T47D (cell line): ENCODE measurements at regions not wholly inside any gene's neighbourhood (a gene's known extent, or its start where the extent isn't known, plus 50 kb on each side); places are given as distances from the start of the nearest gene placed in this dataset.
"Not testable (repeated sequence)": the region's sequence is repeated elsewhere in the genome, so short reads cannot be mapped to it uniquely, and the experiment has no call there.

Source experiments
- DNase-seq, 2 experiments: peaks; one replicate each; pipeline versions ENCODE4 v3.0.0 to v3.0.0-alpha.2; 2011 to 2012; ENCODE audit warnings: low read depth in 1 of 2, low spot score in 1 of 2
- JUND ChIP-seq: IDR thresholded peaks from 2 replicates; pipeline ENCODE4 v1.6.1; 2012; ENCODE audit warnings: low read depth
- in situ Hi-C: cut with HindIII; loops from 2 replicates; pipeline ENCODE4 v1.10.0; 2016; ENCODE audit warnings: low sequenced_read_pairs, low pct_unique_long_range_greater_than_20kb

DNA sequence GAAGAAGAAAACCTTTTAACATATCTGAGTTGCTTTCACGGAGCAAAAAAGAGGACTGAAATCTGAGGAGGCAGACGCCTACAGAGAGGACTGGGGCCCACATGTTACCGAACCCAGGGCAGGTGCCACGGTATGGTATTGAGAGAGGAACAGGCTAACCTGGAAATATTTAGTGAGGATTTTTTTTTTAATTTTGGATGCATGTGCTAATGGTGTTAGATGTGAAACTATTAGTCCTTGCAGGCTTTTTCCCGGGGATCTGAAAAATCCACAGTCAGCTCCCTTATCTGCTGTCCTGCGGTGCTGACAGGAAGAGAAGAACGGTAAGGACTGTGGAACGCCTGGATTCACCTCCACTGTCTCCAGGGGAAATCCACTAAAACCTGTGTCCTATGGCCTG lies 819.7 kb downstream of the TMEM121 start:
- no peak for TF ChIP-seq JUND
- DNase-seq = no peak
- in situ Hi-C loops = no loop called here

DNA sequence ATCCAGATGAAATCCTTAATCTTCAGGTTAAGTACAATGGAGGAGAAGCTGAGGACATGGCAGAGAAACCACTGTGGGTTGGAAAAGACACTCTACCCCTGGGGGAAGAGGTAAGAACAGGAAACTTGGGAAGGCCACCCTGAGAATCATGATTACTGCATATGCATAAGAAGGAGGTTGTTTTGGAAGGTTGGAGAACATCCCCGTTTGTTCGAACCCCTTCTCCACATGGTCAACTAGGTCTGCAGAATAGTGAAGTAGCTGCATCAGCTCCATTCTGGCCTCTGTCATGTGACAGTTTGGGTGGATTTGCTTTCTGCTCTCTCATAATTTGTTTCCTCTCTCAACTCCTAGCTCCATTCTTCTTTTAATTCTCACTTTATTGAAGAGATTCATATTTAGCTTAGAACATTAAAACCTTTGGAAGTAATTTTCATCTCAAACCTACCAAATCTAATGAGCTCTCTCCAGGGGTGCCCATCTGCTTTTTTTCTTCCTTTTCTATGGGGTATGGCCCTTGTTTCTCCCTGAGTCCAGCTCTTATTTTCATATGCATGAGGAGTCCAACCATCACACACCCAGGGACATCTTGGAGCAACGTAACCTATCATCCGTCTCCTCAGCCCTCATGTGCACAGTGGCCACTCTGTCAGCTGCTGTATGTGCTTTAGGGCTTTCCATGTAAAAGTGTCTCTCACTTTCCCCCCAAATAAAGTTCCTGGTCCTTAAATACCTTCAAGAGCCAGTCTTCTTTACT lies 820.3 kb downstream of the TMEM121 start:
- in situ Hi-C loops = no loop called here
- TF ChIP-seq JUND = no peak
- DNase-seq = no peak

DNA sequence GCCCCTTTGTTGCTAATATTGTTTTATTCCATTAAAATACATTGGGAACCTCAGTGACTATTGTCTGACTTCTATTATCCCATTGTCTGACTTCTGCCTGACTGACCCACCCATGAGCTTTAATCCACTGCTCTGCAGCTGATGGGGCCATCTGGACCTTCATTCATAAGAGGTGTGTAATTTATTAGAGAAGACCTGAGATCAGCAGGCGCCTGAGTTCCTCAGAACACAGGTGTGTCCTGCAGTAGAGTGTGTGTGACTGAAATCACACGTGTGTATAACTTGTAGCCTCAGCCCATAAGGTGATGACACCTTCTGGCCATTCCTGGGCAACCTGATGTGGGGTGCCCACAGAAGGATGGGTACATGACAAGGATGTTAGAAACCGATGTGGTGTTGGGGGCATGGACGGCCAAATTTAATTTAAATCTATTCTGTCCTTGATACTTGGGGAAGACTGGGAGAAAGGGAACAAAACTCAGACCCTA lies 821.0 kb downstream of the TMEM121 start:
- no peak for DNase-seq
- in situ Hi-C loops = no loop called here
- no peak for TF ChIP-seq JUND

DNA sequence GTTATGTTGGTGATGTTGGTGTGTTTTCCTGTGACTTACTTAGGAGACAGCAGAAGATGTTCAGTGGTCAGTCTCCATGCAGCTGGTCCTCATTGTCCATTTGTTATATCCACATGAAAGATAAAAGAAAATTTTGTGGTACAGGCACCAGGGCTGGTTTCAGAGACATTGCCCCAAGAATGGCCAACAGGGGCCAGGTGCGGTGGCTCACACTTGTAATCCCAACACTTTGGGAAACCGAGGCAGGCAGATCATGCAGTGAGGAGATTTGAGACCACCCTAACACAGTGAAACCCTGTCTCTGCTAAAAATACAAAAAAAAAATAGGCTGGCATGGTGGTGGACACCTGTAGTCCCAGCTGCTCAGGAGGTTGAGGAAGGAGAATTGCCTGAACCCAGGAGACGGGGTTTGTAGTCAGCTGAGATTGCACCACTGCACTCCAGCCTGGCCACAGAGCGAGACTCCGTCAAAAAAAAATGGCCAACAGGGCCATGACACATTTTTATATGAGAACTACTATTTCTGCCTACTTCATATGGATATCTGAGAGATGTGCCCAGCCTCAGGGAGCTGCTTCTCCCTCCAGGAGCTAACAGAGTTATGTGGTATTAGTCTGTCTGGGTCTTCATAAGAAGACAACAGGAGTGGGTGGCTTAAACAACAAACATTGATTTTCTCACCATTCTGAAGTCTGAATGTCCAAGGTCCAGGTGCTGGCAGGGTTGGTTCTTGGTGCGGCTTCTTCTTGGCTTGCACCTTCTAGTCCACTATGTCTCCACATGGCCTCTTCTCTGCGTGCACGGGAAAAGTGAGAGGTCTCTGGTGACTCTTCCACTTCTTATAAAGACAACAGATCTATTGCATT lies 821.7 kb downstream of the TMEM121 start:
- no peak for TF ChIP-seq JUND
- in situ Hi-C loops = no loop called here
- no peak for DNase-seq

DNA sequence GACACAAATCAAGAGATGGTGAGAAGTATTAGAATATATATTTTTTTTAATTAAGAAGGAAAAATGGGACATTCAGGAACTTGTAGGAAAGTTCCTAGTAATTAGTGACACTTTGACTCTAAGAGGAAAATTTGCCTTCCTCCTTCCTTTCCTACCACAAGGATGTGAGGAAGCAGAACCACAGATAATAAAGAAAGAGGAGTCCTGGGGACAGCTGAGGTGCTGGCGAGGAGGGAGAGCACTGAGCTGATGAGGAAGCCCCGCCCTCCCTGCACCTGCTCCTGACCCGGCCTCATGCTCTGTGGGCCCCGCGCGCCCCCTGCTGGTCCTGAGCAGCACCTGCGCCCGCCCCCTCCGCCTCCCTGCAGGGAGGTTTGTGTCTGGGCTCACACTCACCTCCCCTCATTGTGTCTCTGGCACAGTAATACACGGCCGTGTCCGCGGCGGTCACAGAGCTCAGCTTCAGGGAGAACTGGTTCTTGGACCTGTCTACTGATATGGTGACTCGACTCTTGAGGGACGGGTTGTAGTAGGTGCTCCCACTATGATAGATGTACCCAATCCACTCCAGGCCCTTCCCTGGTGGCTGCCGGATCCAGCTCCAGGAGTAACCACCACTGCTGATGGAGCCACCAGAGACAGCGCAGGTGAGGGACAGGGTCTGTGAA lies 822.6 kb downstream of the TMEM121 start:
- DNase-seq, in situ Hi-C loops: not testable (repeated sequence)

DNA sequence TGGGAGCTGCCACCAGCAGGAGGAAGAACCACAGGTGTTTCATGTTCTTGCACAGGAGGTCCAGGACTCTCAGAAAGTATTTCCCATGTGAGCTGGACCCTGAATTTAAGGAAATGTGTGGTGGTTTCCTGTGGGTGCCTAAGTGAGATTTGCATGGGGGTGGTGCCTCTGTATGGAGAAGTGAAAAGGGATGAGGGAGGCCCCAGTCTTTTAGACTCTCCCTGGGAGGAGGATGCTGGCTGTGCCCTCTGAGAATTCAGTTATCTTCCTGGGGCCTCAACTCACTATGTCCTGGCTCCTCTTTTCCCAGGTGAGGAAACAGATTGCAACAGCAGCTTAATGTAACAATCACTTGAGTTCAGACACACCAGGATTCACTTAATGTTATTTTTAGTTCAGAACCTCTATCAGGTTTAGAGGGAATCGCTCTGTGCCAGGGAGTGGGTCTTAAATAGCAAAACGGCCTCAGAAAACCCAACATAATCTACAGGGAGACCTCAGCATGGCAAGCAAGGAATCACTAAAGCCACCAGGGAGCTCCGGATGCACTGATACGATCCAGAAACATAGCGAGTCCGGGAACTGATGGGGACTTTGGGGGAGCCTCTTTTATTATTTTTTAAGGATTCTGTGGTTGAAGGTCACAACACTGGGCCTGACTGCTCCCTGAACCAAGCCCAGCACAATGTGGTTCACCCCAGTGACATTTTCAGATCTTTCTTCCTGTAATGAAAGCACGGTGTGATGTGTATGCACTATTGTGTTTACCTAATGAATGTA lies 823.5 kb downstream of the TMEM121 start:
- DNase-seq, in situ Hi-C loops: not testable (repeated sequence)

DNA sequence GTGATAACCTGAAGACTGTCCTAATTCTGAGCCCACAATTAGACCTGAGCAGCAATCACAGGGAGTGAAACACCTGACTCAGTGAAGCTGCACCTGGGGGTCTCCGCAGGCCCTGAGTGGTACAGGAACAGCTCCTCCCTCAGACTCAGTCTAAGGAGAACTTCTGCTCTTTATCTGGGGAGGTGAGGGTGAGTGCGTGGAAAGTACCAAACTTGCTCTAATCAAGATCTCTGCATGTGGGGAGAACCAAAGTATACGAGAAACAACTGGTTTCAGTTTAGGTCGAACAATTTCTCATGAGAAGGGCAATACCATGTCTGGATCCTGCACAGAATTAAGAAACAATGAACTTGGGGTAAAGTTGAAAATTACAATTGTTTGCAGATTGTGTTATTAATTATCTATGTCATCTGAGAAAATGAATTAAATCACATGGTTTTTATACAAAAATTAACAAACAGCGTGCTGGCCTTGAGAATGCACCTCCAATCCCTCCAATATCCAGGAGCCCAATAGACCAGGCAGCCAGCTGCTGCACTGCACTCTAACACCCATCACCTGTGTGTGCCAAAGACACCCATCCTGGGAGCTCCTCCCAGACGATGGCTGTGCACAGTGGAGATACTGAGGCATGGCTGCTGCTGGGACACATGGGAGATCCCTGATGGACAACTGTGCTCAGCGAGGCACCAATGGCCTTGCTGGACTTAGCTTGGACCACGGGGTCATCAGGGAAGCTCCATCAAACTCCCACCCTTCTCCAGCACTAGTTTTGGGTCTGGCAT lies 828.8 kb downstream of the TMEM121 start:
- DNase-seq, in situ Hi-C loops: not testable (repeated sequence)

DNA sequence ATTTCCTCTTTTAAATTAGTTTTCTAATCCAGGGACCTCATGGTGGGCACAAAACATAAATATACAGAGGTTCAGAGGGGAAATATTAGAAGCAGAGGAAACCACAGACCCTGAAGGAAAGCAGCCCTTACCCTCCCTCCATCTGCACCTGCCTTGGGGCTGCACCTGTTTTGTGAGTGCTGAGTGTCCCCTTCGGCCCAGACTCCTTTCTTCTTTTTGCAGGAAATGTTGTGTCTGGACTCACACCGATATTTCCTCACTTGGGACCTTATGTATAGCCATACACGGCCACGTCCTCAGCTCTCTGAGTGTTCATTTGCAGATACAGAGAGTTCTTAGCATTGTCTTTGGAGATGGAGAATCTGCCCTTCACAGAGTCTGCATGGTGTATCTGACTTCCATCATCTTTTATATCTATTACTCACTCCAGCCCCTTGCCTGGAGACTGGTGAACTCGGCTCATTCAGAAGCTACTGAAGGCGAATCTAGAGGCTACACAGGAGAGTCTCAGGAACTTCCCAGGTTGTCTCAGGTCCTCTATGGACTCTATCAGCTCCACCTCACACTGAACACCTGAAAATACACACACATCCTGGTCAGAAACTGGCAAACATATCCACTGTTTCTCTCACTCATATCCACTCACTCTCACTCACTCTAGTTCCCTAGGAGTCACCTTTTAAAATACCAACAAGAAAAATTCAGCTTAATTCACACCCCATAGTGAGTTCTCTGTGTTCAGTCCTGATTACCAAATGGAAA lies 829.7 kb downstream of the TMEM121 start:
- DNase-seq = not testable (repeated sequence)

DNA sequence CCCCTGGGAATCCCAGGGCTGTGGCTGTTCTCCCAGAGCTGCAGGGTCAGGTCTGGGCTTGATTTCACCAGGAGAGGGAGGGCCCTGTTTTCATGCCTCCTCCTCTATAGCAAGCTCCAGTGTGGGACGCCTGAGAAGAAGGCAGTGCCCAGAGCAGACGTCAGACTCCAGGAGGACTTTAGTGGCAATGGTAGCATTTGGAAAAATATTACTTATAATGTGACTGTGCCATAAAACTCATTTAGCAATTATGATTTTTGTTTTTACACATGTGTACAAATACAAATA lies 830.2 kb downstream of the TMEM121 start:
- DNase-seq, in situ Hi-C loops: not testable (repeated sequence)

More for the DNA sequence above, 829.7 kb downstream of the TMEM121 start:
- in situ Hi-C loops = not testable (repeated sequence)

DNA sequence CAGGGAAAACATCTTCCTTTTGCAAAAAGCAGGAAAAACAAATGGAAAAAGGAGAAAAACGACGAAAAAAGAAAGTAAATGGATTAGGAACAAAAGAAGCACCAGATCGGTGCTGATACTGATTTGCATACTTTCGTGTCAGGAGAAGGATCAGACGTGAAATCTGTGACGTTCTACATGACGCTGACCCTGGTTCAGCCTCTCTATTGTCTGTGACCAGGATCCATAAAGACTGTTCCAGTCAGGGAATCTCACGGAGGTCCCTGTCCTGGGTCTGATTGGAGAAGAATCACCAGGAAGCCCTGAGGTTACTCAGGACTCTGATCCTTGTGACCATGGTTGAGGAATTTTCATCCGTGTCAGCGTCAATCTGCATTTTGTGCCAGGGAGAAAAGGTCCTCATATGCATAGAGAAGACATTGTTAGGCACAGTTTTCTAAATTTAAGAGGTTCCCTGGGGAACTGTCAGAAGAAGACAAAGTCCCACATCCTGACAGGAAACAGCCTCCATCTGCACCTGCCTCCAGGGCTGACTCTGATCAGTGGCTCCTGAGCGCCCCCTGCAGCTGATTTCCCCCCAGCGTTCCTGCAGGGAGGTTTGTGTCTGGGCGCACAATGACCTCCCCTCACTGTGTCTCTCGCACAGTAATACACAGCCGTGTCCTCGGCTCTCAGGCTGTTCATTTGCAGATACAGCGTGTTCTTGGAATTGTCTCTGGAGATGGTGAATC lies 832.9 kb downstream of the TMEM121 start:
- in situ Hi-C loops, DNase-seq: not testable (repeated sequence)

DNA sequence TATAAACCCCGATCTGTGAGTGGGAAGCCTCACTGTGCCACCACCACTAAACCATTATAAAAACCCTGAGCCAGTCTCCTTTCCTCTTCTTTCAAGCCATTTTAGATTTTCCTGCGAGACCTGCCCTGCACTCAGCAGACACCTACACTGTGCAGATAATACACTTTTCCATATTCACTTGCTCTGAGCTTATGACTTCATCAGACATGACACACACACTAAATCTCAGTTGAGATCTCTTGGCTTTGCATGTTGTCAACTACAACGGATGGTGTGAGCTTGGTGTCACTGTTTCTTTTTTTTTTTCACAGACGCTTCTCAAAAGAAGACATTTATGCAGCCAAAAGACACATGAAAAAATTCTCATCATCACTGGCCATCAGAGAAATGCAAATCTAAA lies 839.0 kb downstream of the TMEM121 start:
- in situ Hi-C loops, DNase-seq: not testable (repeated sequence)

DNA sequence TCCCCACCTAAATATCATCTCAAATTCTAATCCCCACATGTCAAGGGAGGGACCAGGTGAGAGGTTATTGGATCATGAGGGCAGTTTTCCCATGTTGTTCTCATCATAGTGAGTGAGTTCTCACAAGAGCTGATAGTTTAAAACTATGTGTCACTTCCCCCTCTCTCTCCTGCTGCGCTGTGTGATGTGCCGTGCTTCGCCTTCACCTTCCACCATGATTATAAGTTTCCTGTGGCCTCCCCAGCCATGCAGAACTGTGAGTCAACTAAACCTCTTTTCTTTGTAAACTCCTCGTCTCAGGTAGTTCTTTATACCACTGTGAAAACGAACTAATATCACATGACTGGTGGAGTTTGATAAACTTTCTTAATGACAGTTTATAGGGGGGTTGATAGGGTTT lies 839.5 kb downstream of the TMEM121 start:
- DNase-seq, in situ Hi-C loops: not testable (repeated sequence)

DNA sequence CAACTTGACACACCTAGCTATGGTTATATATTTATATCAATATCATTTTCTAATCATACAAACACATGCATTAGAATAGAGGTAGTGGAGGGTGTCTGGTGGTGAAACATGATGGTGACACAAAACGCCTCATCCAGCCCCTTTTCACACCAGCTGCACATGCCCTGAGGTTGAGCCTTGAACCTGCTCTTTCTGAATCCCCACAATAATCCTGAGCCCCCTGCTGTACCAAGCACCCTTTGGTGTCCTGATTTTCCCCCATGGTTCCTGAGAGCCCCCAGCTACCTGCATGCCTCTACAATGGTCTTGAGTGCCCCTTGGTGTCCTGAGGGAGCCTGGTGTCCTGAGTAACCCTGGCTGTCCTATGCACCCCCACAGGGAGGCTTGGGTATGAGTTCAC lies 840.6 kb downstream of the TMEM121 start:
- in situ Hi-C loops, DNase-seq: not testable (repeated sequence)

DNA sequence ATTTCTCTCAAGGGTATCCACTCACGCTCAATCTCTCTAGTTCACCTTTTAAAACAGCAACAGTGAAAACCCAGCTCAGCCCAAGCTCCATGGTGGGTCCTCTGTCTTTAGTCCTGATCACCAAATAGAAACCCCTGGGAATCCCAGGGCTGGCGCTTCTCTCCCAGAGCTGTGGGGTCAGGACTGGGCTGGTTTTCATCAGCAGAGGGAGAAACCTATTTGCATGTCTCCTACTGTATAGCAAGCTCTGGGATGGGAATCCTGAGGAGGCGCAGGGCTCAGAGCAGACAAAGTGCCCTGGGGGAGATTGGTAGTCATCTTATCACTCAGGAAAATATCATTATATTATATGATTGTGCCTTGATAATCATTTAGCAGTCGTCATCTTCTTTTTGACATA lies 843.1 kb downstream of the TMEM121 start:
- DNase-seq, in situ Hi-C loops: not testable (repeated sequence)
